ENCODE measurements at regions not wholly inside any gene's neighbourhood (a gene's known extent, or its start where the extent isn't known, plus 50 kb on each side); places are given as distances from the start of the nearest gene placed in this dataset.

- TF ChIP-seq POLR2A (IDR thresholded peaks at IDR 0.05; ENCODE audit: low read length) (no peak), GATA1 (IDR thresholded peaks at IDR 0.05; ENCODE audit: low read depth, low read length) (no peak)
These were observed 364.3 kb upstream of the SPHKAP start for GRCh38 chr2:228545748-228546145.
